Stimulated activated naive CD8-positive, alpha-beta T cell treated with anti-CD3 and anti-CD28 coated beads, Interleukin-15, Interleukin-2, amounts not matched to agents 100 U/mL and 50 U/mL, for 24 hours (primary cell): ENCODE measurements at regions not wholly inside any gene's neighbourhood (a gene's known extent, or its start where the extent isn't known, plus 50 kb on each side); places are given as distances from the start of the nearest gene placed in this dataset.
"Not testable (repeated sequence)": the region's sequence is repeated elsewhere in the genome, so short reads cannot be mapped to it uniquely, and the experiment has no call there.

Experiments
- ATAC-seq: fragments of 150-1000 bp; cut with Tn5 transposase; one replicate; pipeline ENCODE4 v1.10.0; 2021
- DNase-seq: peaks from one replicate; pipeline ENCODE4 v3.0.0; 2021

GRCh38 chr14:39666386-39666785, 234.2 kb upstream of the FBXO33 start:
- ATAC-seq (no peak), DNase-seq (no peak)

- ATAC-seq (peak; percentile 72), DNase-seq (no peak)
These were observed 232.8 kb upstream of the FBXO33 start for GRCh38 chr14:39665075-39665475.

GRCh38 chr14:39664646-39665045, 232.4 kb upstream of the FBXO33 start:
- no peak for ATAC-seq
- no peak for DNase-seq

GRCh38 chr14:39641224-39641623, 209.0 kb upstream of the FBXO33 start:
- DNase-seq = no peak
- ATAC-seq = no peak

GRCh38 chr14:39639009-39639408, 206.8 kb upstream of the FBXO33 start:
- not testable (repeated sequence) for ATAC-seq, DNase-seq

- no peak for ATAC-seq
- DNase-seq = no peak
These were observed 195.9 kb upstream of the FBXO33 start for GRCh38 chr14:39628087-39628486.

GRCh38 chr14:39626589-39627576, 194.7 kb upstream of the FBXO33 start:
- DNase-seq (no peak), ATAC-seq (no peak)

- ATAC-seq = no peak
These were observed 189.4 kb upstream of the FBXO33 start for GRCh38 chr14:39621678-39622077.

GRCh38 chr14:39621223-39621622, 189.0 kb upstream of the FBXO33 start:
- DNase-seq (no peak), ATAC-seq (no peak)

More at GRCh38 chr14:39621678-39622077, 189.4 kb upstream of the FBXO33 start:
- no peak for DNase-seq

GRCh38 chr14:39617537-39617936, 185.3 kb upstream of the FBXO33 start:
- no peak for DNase-seq
- ATAC-seq = no peak

- ATAC-seq (no peak), DNase-seq (no peak)
These were observed 183.1 kb upstream of the FBXO33 start for GRCh38 chr14:39615352-39615751.

- no peak for ATAC-seq
These were observed 182.2 kb upstream of the FBXO33 start for GRCh38 chr14:39614297-39614923.

GRCh38 chr14:39609119-39609518, 176.9 kb upstream of the FBXO33 start:
- DNase-seq = no peak
- no peak for ATAC-seq

More at GRCh38 chr14:39614297-39614923, 182.2 kb upstream of the FBXO33 start:
- DNase-seq = no peak

GRCh38 chr14:39607978-39608377, 175.7 kb upstream of the FBXO33 start:
- ATAC-seq (no peak), DNase-seq (no peak)

GRCh38 chr14:39603942-39604341, 171.7 kb upstream of the FBXO33 start:
- DNase-seq (no peak), ATAC-seq (no peak)

GRCh38 chr14:39593377-39593776, 161.1 kb upstream of the FBXO33 start:
- ATAC-seq = peak; percentile 19
- no peak for DNase-seq

- no peak for ATAC-seq
These were observed 160.0 kb upstream of the FBXO33 start for GRCh38 chr14:39592116-39592789.

GRCh38 chr14:39589882-39590281, 157.6 kb upstream of the FBXO33 start:
- DNase-seq, ATAC-seq: not testable (repeated sequence)

More at GRCh38 chr14:39592116-39592789, 160.0 kb upstream of the FBXO33 start:
- DNase-seq = no peak

- ATAC-seq = no peak
These were observed 149.9 kb upstream of the FBXO33 start for GRCh38 chr14:39582028-39582654.

GRCh38 chr14:39581474-39581873, 149.2 kb upstream of the FBXO33 start:
- no peak for DNase-seq
- no peak for ATAC-seq

More at GRCh38 chr14:39582028-39582654, 149.9 kb upstream of the FBXO33 start:
- DNase-seq = no peak

- ATAC-seq (no peak), DNase-seq (no peak)
These were observed 148.5 kb upstream of the FBXO33 start for GRCh38 chr14:39580696-39581095.

GRCh38 chr14:39576736-39577135, 144.5 kb upstream of the FBXO33 start:
- no peak for ATAC-seq
- no peak for DNase-seq
